NCI-H2227 (cell line): ENCODE measurements at regions not wholly inside any gene's neighbourhood (a gene's known extent, or its start where the extent isn't known, plus 50 kb on each side); places are given as distances from the start of the nearest gene placed in this dataset.

Experiments
- DNase-seq: peaks from one replicate; lab custom pipeline; 2025; ENCODE audit not compliant: unreplicated experiment; lab: John Stamatoyannopoulos, UW

GRCh38 chr5:163772241-163772640, 266.8 kb downstream of the MAT2B start:
- DNase-seq, result no peak

GRCh38 chr5:163772644-163773043, 267.2 kb downstream of the MAT2B start:
- DNase-seq, result no peak

GRCh38 chr5:163773226-163773625, 267.8 kb downstream of the MAT2B start:
- DNase-seq, result peak; percentile 68

- DNase-seq, result no peak
Measured at GRCh38 chr5:163789870-163790269, 284.5 kb downstream of the MAT2B start.

GRCh38 chr5:163790497-163790896, 285.1 kb downstream of the MAT2B start:
- DNase-seq, result no peak

- DNase-seq, result no peak
Measured at GRCh38 chr5:163794993-163795392, 289.6 kb downstream of the MAT2B start.

GRCh38 chr5:163807781-163808180, 302.4 kb downstream of the MAT2B start:
- no peak for DNase-seq

GRCh38 chr5:163809473-163809872, 304.1 kb downstream of the MAT2B start:
- DNase-seq, result no peak

- no peak for DNase-seq
Measured at GRCh38 chr5:163813900-163814299, 308.5 kb downstream of the MAT2B start.

GRCh38 chr5:163815240-163815791, 309.9 kb downstream of the MAT2B start:
- DNase-seq, result no peak

GRCh38 chr5:163821142-163821541, 315.7 kb downstream of the MAT2B start:
- no peak for DNase-seq

- no peak for DNase-seq
Measured at GRCh38 chr5:163822548-163822947, 317.1 kb downstream of the MAT2B start.

GRCh38 chr5:163825661-163826060, 320.2 kb downstream of the MAT2B start:
- DNase-seq, result no peak

GRCh38 chr5:163826201-163826600, 320.8 kb downstream of the MAT2B start:
- DNase-seq, result no peak

GRCh38 chr5:163832155-163832554, 326.7 kb downstream of the MAT2B start:
- DNase-seq, result no peak

GRCh38 chr5:163838738-163839137, 333.3 kb downstream of the MAT2B start:
- no peak for DNase-seq

- no peak for DNase-seq
Measured at GRCh38 chr5:163846512-163846911, 341.1 kb downstream of the MAT2B start.

- DNase-seq, result no peak
Measured at GRCh38 chr5:163855754-163856153, 350.3 kb downstream of the MAT2B start.

GRCh38 chr5:163861670-163862069, 356.3 kb downstream of the MAT2B start:
- no peak for DNase-seq

GRCh38 chr5:163867324-163867723, 361.9 kb downstream of the MAT2B start:
- no peak for DNase-seq

- no peak for DNase-seq
Measured at GRCh38 chr5:163867738-163868137, 362.3 kb downstream of the MAT2B start.

GRCh38 chr5:163869581-163869980, 364.2 kb downstream of the MAT2B start:
- DNase-seq, result no peak

- no peak for DNase-seq
Measured at GRCh38 chr5:163870441-163870840, 365.0 kb downstream of the MAT2B start.

GRCh38 chr5:163874431-163874830, 369.0 kb downstream of the MAT2B start:
- no peak for DNase-seq
